Ishikawa (cell line): ENCODE measurements at regions not wholly inside any gene's neighbourhood (a gene's known extent, or its start where the extent isn't known, plus 50 kb on each side); places are given as distances from the start of the nearest gene placed in this dataset.

Experiments used
- CEBPB ChIP-seq: IDR thresholded peaks from 2 replicates; pipeline ENCODE4 v1.6.1; 2012
- CREB1 ChIP-seq: IDR thresholded peaks from 2 replicates; pipeline ENCODE4 v1.6.1; 2012; ENCODE audit warnings: low read depth
- EGR1 ChIP-seq: IDR thresholded peaks from 2 replicates; pipeline ENCODE4 v1.6.1; 2012
- EP300 ChIP-seq: IDR thresholded peaks from 2 replicates; pipeline ENCODE4 v1.6.1; 2012; ENCODE audit warnings: borderline replicate concordance
- FOXM1 ChIP-seq: IDR thresholded peaks from 2 replicates; pipeline ENCODE4 v1.6.1; 2012; ENCODE audit warnings: low read depth, borderline replicate concordance
- NFIC ChIP-seq: IDR thresholded peaks from 2 replicates; pipeline ENCODE4 v1.6.1; 2012
- RAD21 ChIP-seq: IDR thresholded peaks from 2 replicates; pipeline ENCODE4 v1.6.1; 2012; ENCODE audit warnings: low read depth
- TAF1 ChIP-seq: IDR thresholded peaks from 2 replicates; pipeline ENCODE4 v1.6.1; 2012; ENCODE audit warnings: low read depth, mild to moderate bottlenecking
- TCF12 ChIP-seq: IDR thresholded peaks from 2 replicates; pipeline ENCODE4 v1.6.1; 2012; ENCODE audit warnings: low read depth

GRCh38 chr2:52929412-52929811 is 838.2 kb upstream of the CHAC2 start:
- no peak for TF ChIP-seq FOXM1
- TF ChIP-seq EGR1 = no peak
- no peak for TF ChIP-seq CEBPB
- TF ChIP-seq RAD21 = no peak
- TF ChIP-seq NFIC = no peak
- no peak for TF ChIP-seq TCF12
- TF ChIP-seq CREB1 = no peak
- TF ChIP-seq TAF1 = no peak
- TF ChIP-seq EP300 = no peak
